ENCODE measurements at regions not wholly inside any gene's neighbourhood (a gene's known extent, or its start where the extent isn't known, plus 50 kb on each side); places are given as distances from the start of the nearest gene placed in this dataset.

GRCh38 chr5:98564836-98565235 lies 208.6 kb upstream of the RGMB start:
- no peaks in the 10 kb centered on the region for H3K36me3 ChIP-seq (ENCODE audit: control insufficient read depth in 4 of 4, insufficient read depth in 4 of 4, low read length in 3 of 4)
- ChIA-PET CTCF (no interaction called here), POLR2A (no interaction called here)
- no peaks in the 10 kb centered on the region for H3K27me3 ChIP-seq (replicated peaks in 2 of 5; ENCODE audit: control insufficient read depth in 4 of 5, insufficient read depth in 5 of 5, low read length in 4 of 5)
- H3K27ac ChIP-seq (ENCODE audit: insufficient read depth in 1 of 2, low read depth in 1 of 2, low read length in 2 of 2, poor library complexity in 1 of 2, severe bottlenecking in 2 of 2): no peak overlapping the region
- no peak overlapping the region for H3K4me3 ChIP-seq (ENCODE audit: control insufficient read depth in 1 of 7, extremely low read depth in 1 of 7, insufficient read depth in 4 of 7, low read depth in 2 of 7, low read length in 6 of 7)
- H3K9me3 ChIP-seq (ENCODE audit: control extremely low read depth in 1 of 5, control insufficient read depth in 4 of 5, insufficient read depth in 2 of 5, low read depth in 1 of 5, low read length in 4 of 5): no peaks in the 10 kb centered on the region
- DNase-seq: no peak
- no peaks in the 10 kb centered on the region for H3K4me1 ChIP-seq (ENCODE audit: control extremely low read depth in 1 of 4, control insufficient read depth in 4 of 4, insufficient read depth in 4 of 4, low read length in 3 of 4)
- no CpG with 5 or more reads among the region's 1 CpG for WGBS (ENCODE audit: insufficient coverage)

DNA sequence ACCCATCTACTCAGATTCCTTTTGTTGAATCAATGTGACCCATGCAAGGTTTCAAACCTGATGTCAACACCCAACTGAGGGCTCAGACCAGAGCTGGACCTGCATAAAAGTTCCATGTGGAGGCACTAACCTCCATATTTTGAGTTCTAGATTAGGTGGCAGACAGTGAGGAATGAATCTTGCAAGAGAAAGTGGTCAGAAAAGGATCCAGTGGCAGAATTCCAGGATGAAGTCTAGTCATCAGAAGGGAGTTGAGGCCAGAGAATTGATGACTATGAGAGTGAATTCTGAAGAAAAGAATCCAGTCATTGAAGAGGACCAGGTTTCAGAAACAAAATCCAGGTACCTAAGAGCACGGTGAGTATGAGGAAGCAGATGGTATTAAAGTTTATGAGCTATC lies 205.1 kb upstream of the RGMB start:
- no peak for DNase-seq
- Histone ChIP-seq H3K9me3 (ENCODE audit: control extremely low read depth in 1 of 5, control insufficient read depth in 4 of 5, insufficient read depth in 2 of 5, low read depth in 1 of 5, low read length in 4 of 5) (peaks cover 0 to 2% (median 0%) of the 10 kb centered on the region in 5 experiments), H3K36me3 (ENCODE audit: control insufficient read depth in 4 of 4, insufficient read depth in 4 of 4, low read length in 3 of 4) (no peaks in the 10 kb centered on the region), H3K4me1 (ENCODE audit: control extremely low read depth in 1 of 4, control insufficient read depth in 4 of 4, insufficient read depth in 4 of 4, low read length in 3 of 4) (no peaks in the 10 kb centered on the region), H3K27me3 (replicated peaks in 2 of 5; ENCODE audit: control insufficient read depth in 4 of 5, insufficient read depth in 5 of 5, low read length in 4 of 5) (no peaks in the 10 kb centered on the region), H3K27ac (ENCODE audit: insufficient read depth in 1 of 2, low read depth in 1 of 2, low read length in 2 of 2, poor library complexity in 1 of 2, severe bottlenecking in 2 of 2) (no peak overlapping the region), H3K4me3 (ENCODE audit: control insufficient read depth in 1 of 7, extremely low read depth in 1 of 7, insufficient read depth in 4 of 7, low read depth in 2 of 7, low read length in 6 of 7) (no peak overlapping the region)
- POLR2A ChIA-PET: no interaction called here
- 100% methylated on average over 1 of the region's 1 CpG for WGBS (ENCODE audit: insufficient coverage)
- CTCF ChIA-PET: no interaction called here

DNA sequence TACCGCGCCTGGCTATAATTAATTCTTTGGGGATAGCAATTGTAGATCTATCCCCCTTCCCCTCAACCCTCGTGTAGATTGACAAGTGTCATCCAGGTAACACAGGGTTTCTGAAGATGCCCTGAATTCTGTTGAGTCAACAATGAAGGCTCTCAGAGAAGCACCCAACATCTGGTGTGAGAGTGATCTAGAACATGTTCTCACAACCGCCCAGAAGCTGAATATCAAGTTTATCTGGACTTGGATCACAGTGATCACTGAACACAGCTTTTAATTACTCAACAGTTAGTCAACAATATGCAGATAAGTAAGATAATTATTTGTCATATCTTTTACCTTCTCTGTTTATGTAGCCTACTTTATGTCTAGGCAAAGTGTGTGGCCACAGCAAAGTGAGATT lies 204.2 kb upstream of the RGMB start:
- ChIA-PET POLR2A (no interaction called here), CTCF (no interaction called here)
- Histone ChIP-seq H3K4me1 (ENCODE audit: control extremely low read depth in 1 of 4, control insufficient read depth in 4 of 4, insufficient read depth in 4 of 4, low read length in 3 of 4) (no peaks in the 10 kb centered on the region), H3K27ac (ENCODE audit: insufficient read depth in 1 of 2, low read depth in 1 of 2, low read length in 2 of 2, poor library complexity in 1 of 2, severe bottlenecking in 2 of 2) (no peak overlapping the region), H3K4me3 (ENCODE audit: control insufficient read depth in 1 of 7, extremely low read depth in 1 of 7, insufficient read depth in 4 of 7, low read depth in 2 of 7, low read length in 6 of 7) (no peak overlapping the region), H3K36me3 (ENCODE audit: control insufficient read depth in 4 of 4, insufficient read depth in 4 of 4, low read length in 3 of 4) (no peaks in the 10 kb centered on the region), H3K27me3 (replicated peaks in 2 of 5; ENCODE audit: control insufficient read depth in 4 of 5, insufficient read depth in 5 of 5, low read length in 4 of 5) (no peaks in the 10 kb centered on the region), H3K9me3 (ENCODE audit: control extremely low read depth in 1 of 5, control insufficient read depth in 4 of 5, insufficient read depth in 2 of 5, low read depth in 1 of 5, low read length in 4 of 5) (peaks cover 0 to 2% (median 0%) of the 10 kb centered on the region in 5 experiments)
- DNase-seq: no peak
- WGBS (ENCODE audit: insufficient coverage): 83% methylated on average over 1 of the region's 4 CpGs

GRCh38 chr5:98570010-98570409 lies 203.5 kb upstream of the RGMB start:
- ChIA-PET CTCF (no interaction called here), POLR2A (no interaction called here)
- H3K27ac ChIP-seq (ENCODE audit: insufficient read depth in 1 of 2, low read depth in 1 of 2, low read length in 2 of 2, poor library complexity in 1 of 2, severe bottlenecking in 2 of 2): no peak overlapping the region
- H3K4me3 ChIP-seq (ENCODE audit: control insufficient read depth in 1 of 7, extremely low read depth in 1 of 7, insufficient read depth in 4 of 7, low read depth in 2 of 7, low read length in 6 of 7): no peak overlapping the region
- peaks cover 0 to 2% (median 0%) of the 10 kb centered on the region in 5 experiments for H3K9me3 ChIP-seq (ENCODE audit: control extremely low read depth in 1 of 5, control insufficient read depth in 4 of 5, insufficient read depth in 2 of 5, low read depth in 1 of 5, low read length in 4 of 5)
- H3K36me3 ChIP-seq (ENCODE audit: control insufficient read depth in 4 of 4, insufficient read depth in 4 of 4, low read length in 3 of 4): no peaks in the 10 kb centered on the region
- WGBS (ENCODE audit: insufficient coverage): no CpG with 5 or more reads among the region's 1 CpG
- no peaks in the 10 kb centered on the region for H3K27me3 ChIP-seq (replicated peaks in 2 of 5; ENCODE audit: control insufficient read depth in 4 of 5, insufficient read depth in 5 of 5, low read length in 4 of 5)
- DNase-seq: no peak
- no peaks in the 10 kb centered on the region for H3K4me1 ChIP-seq (ENCODE audit: control extremely low read depth in 1 of 4, control insufficient read depth in 4 of 4, insufficient read depth in 4 of 4, low read length in 3 of 4)

DNA sequence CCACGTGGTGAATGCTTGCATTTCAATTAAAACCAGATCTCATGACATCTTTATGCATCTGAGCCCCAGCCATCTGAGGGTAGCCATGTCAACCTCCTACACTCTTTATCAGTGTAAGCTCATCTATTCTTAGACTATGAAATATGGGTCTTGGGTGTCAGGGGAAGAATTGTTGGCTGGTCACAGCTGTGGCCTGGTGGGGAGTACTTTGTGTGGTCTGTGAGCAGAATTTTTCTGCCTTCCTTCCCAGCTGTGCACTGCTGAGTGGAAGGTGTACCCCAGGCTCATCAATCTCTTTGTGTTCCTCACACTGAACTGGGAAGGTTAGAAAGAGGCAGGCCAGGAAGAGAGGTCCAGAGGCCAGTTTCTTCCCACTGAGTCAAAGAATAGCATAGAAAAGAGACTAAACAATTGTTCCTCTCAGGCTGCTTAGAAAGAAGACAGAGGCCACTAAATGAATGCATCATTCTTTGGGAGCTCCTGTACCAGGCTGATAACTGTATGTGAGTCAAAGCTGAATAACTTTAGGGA lies 202.7 kb upstream of the RGMB start:
- ChIA-PET CTCF (no interaction called here), POLR2A (no interaction called here)
- Histone ChIP-seq H3K27me3 (replicated peaks in 2 of 5; ENCODE audit: control insufficient read depth in 4 of 5, insufficient read depth in 5 of 5, low read length in 4 of 5) (no peaks in the 10 kb centered on the region), H3K9me3 (ENCODE audit: control extremely low read depth in 1 of 5, control insufficient read depth in 4 of 5, insufficient read depth in 2 of 5, low read depth in 1 of 5, low read length in 4 of 5) (peaks cover 0 to 2% (median 0%) of the 10 kb centered on the region in 5 experiments), H3K27ac (ENCODE audit: insufficient read depth in 1 of 2, low read depth in 1 of 2, low read length in 2 of 2, poor library complexity in 1 of 2, severe bottlenecking in 2 of 2) (no peak overlapping the region), H3K36me3 (ENCODE audit: control insufficient read depth in 4 of 4, insufficient read depth in 4 of 4, low read length in 3 of 4) (no peaks in the 10 kb centered on the region), H3K4me1 (ENCODE audit: control extremely low read depth in 1 of 4, control insufficient read depth in 4 of 4, insufficient read depth in 4 of 4, low read length in 3 of 4) (no peaks in the 10 kb centered on the region), H3K4me3 (ENCODE audit: control insufficient read depth in 1 of 7, extremely low read depth in 1 of 7, insufficient read depth in 4 of 7, low read depth in 2 of 7, low read length in 6 of 7) (no peak overlapping the region)
- WGBS (ENCODE audit: insufficient coverage): no CpG with 5 or more reads among the region's 1 CpG
- no peak for DNase-seq

- WGBS (ENCODE audit: insufficient coverage): no CpG with 5 or more reads among the region's 4 CpGs
- POLR2A ChIA-PET: no interaction called here
- CTCF ChIA-PET: no interaction called here
Measured at GRCh38 chr5:98573834-98574320, 199.6 kb upstream of the RGMB start.

GRCh38 chr5:98576275-98576674 lies 197.2 kb upstream of the RGMB start:
- Histone ChIP-seq H3K27me3 (replicated peaks in 2 of 5; ENCODE audit: control insufficient read depth in 4 of 5, insufficient read depth in 5 of 5, low read length in 4 of 5) (no peaks in the 10 kb centered on the region), H3K9me3 (ENCODE audit: control extremely low read depth in 1 of 5, control insufficient read depth in 4 of 5, insufficient read depth in 2 of 5, low read depth in 1 of 5, low read length in 4 of 5) (peaks cover 0 to 2% (median 0%) of the 10 kb centered on the region in 5 experiments), H3K4me3 (ENCODE audit: control insufficient read depth in 1 of 7, extremely low read depth in 1 of 7, insufficient read depth in 4 of 7, low read depth in 2 of 7, low read length in 6 of 7) (no peak overlapping the region), H3K4me1 (ENCODE audit: control extremely low read depth in 1 of 4, control insufficient read depth in 4 of 4, insufficient read depth in 4 of 4, low read length in 3 of 4) (no peaks in the 10 kb centered on the region), H3K27ac (ENCODE audit: insufficient read depth in 1 of 2, low read depth in 1 of 2, low read length in 2 of 2, poor library complexity in 1 of 2, severe bottlenecking in 2 of 2) (no peak overlapping the region), H3K36me3 (ENCODE audit: control insufficient read depth in 4 of 4, insufficient read depth in 4 of 4, low read length in 3 of 4) (no peaks in the 10 kb centered on the region)
- DNase-seq: no peak
- CTCF ChIA-PET: no interaction called here
- POLR2A ChIA-PET: no interaction called here
- 91% methylated on average over 15 of the region's 20 CpGs for WGBS (ENCODE audit: insufficient coverage)

More at GRCh38 chr5:98573834-98574320, 199.6 kb upstream of the RGMB start:
- H3K9me3 ChIP-seq (ENCODE audit: control extremely low read depth in 1 of 5, control insufficient read depth in 4 of 5, insufficient read depth in 2 of 5, low read depth in 1 of 5, low read length in 4 of 5): peaks cover 0 to 2% (median 0%) of the 10 kb centered on the region in 5 experiments
- no peak for DNase-seq
- no peaks in the 10 kb centered on the region for H3K36me3 ChIP-seq (ENCODE audit: control insufficient read depth in 4 of 4, insufficient read depth in 4 of 4, low read length in 3 of 4)
- no peak overlapping the region for H3K27ac ChIP-seq (ENCODE audit: insufficient read depth in 1 of 2, low read depth in 1 of 2, low read length in 2 of 2, poor library complexity in 1 of 2, severe bottlenecking in 2 of 2)
- H3K27me3 ChIP-seq (replicated peaks in 2 of 5; ENCODE audit: control insufficient read depth in 4 of 5, insufficient read depth in 5 of 5, low read length in 4 of 5): no peaks in the 10 kb centered on the region
- H3K4me3 ChIP-seq (ENCODE audit: control insufficient read depth in 1 of 7, extremely low read depth in 1 of 7, insufficient read depth in 4 of 7, low read depth in 2 of 7, low read length in 6 of 7): no peak overlapping the region
- H3K4me1 ChIP-seq (ENCODE audit: control extremely low read depth in 1 of 4, control insufficient read depth in 4 of 4, insufficient read depth in 4 of 4, low read length in 3 of 4): no peaks in the 10 kb centered on the region

Data from common myeloid progenitor, CD34-positive (primary cell).